GM21529 (cell line): ENCODE measurements at regions not wholly inside any gene's neighbourhood (a gene's known extent, or its start where the extent isn't known, plus 50 kb on each side); places are given as distances from the start of the nearest gene placed in this dataset.
"Not testable (repeated sequence)": the region's sequence is repeated elsewhere in the genome, so short reads cannot be mapped to it uniquely, and the experiment has no call there.

Experiments
- ATAC-seq: cut with Tn5 transposase; IDR thresholded peaks from one replicate; pipeline ENCODE4 v1.9.1; 2021; ENCODE audit not compliant: unreplicated experiment

DNA sequence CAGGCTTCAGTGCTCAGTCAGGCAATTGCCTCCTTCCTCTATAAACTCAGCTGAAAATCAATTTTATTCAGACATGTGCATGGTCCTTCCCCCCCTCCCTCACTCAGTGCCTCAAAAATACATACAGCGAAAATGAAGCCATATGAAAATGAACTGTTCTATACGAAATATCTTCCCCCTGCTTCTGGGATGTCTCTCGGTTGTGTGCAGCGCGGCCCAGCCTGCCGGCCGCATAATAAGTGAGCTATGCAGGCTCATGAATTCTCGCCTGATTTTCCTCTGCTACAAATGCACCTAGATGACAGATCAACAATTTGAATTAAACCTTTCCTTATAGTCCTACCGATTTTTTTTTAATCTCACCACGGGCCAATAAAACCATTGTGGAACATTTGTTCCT lies 252.9 kb downstream of the CRLF2 start:
- ATAC-seq = no peak

GRCh38 chrX:955168-955781 lies 257.2 kb downstream of the CRLF2 start:
- ATAC-seq = not testable (repeated sequence)

DNA sequence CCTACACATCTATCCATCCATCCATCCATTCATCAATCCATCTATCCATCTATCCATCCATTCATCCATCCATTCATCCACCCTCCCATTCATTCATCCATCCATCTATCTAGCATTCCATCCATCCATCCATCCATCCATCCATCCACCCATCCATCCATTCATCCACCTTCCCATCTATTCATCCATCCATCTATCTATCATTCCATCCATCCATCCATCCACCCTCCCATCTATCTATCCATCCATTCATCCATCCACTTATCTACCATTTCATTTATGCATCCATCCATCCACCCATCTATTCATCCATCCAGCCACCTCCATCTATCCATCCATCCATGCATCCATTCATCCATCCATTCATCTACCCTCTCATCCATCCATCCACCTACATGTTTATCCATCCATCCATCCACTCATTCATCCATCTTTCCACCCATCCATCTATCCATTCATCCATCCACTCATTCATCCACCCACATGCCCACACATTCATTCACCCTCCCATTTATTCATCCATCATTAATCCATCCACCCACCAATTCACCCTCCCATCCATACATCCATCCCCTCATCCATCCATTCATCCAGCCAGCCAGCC lies 258.5 kb downstream of the CRLF2 start:
- ATAC-seq = no peak

DNA sequence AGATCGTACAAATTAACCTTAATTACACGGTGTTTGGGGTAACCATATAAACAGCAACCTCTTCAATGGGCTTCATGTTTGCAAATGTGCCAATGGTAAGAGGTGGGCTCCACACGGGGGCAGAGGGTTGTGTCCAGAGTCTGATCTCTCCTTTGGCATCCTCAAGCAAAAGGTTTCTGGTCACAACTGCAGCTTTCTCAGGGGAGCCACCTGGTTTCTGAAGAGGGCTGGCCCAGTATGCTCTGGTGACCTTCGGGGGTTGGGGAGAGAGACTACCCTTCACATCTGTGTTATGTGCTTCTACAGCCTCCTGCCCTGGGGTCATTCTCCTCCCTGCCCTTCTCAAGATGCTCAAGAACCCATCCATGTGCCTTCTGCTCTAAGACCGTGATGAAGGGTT lies 259.6 kb downstream of the CRLF2 start:
- no peak for ATAC-seq

GRCh38 chrX:947262-947661 lies 265.2 kb downstream of the CRLF2 start:
- ATAC-seq = not testable (repeated sequence)

DNA sequence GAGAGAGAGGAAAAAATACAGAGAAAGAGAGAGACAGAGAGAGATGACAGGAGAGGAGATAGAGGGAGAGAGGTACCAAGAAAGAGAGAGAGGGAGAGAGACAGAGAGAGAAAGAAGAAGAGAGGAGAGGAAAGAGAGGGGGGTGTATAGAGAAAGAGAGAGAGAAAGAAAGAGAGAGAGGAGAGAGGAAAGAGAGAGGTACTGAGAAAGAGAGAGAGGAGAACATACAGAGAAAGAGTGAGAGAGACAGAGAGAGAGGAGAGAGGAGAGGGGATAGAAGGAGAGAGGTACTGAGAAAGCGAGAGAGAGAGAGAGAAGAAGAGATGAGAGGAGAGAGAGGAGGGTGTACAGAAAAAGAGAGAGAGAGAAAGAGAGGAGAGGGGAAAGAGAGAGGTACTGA lies 269.4 kb downstream of the CRLF2 start:
- no peak for ATAC-seq

DNA sequence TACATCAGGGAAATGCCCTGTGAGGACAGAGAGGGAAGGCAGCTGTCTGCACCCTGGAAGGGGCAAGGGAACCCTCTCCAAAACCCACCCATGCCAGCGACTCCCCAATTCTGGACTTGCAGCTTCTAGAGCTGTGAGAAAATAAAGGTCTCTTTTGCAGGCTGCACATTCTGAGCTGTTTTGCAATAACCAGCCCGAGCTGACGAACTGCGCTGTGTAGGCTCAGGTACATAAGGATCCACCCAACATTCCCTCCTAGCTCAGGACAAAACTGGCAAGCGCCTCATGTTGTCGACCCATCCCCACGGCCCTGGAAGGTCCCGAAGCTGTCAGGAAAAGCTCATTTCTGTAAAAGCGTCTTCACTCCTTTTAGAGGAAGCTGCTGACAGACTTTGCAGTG lies 271.8 kb downstream of the CRLF2 start:
- no peak for ATAC-seq

GRCh38 chrX:936979-937769 lies 275.3 kb downstream of the CRLF2 start:
- no peak for ATAC-seq

GRCh38 chrX:933611-934010 lies 278.8 kb downstream of the CRLF2 start:
- no peak for ATAC-seq

GRCh38 chrX:928606-929005 lies 283.8 kb downstream of the CRLF2 start:
- ATAC-seq = no peak

DNA sequence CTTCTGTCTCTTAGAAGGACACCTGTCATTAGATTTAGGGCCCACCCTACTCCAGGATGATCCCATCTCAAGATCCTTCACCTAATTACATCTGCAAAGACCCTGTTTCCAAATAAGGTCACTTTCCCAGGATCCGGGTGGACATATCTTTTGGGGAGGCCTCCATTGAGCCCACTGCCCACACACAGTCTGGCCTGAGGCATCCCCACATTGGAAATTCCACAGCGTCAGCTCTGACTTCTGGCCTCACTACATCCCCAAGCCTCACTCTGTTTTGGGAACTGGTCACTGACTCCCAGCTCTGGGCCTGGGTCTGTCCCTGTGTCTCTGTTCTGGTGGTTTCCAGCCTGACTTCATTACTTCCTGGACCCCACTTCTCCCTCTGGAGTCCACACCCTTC lies 285.5 kb downstream of the CRLF2 start:
- ATAC-seq = no peak

GRCh38 chrX:926070-926469 lies 286.4 kb downstream of the CRLF2 start:
- ATAC-seq = no peak

- ATAC-seq = no peak
These were observed 286.8 kb downstream of the CRLF2 start for GRCh38 chrX:925652-926061.

- no peak for ATAC-seq
These were observed 287.4 kb downstream of the CRLF2 start for GRCh38 chrX:925094-925493.

DNA sequence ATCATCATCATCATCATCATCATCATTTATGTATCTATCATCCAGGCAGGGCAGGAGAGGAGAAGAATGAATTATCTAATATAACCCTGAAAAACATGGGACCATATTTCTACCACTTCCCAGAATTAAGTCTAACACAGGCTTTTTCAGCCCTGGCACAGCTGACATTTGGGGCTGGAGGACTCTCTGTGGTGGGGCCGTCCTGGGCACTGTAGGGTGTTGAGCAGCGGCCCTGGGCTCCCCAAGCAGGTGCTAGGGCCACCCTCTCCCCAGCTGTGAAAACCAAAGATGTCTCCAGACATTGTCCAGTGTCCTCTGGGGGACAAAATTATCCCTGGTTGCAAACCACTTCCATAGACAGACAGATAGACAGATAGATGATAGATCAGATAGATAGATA lies 288.4 kb downstream of the CRLF2 start:
- no peak for ATAC-seq

DNA sequence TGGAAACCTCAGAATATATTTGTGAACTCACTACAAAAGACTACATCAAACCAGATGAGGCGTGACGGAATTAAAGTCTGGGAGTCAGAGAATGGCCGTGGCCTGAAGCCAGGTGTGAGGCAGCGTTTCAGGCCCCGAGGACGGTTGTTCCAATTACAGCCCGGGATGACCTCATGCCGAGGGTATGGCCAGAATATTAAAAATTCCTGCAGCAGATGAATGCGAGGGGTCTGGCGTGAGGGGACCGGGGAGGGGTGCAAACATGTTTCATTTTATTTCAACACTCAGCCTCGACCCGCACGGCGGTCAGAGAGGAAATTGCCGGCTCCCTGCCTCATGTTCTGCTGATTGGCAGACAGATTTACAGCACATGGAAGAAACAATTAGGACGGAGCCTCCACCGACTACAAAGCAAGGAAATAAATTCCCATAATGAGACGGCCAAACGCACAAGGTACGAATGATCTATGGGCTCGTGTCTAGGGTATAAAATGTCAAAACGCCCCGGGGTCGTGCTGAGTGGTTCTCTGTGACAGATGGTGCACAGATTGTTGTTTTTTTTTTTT lies 289.7 kb downstream of the SHOX start:
- no peak for ATAC-seq

DNA sequence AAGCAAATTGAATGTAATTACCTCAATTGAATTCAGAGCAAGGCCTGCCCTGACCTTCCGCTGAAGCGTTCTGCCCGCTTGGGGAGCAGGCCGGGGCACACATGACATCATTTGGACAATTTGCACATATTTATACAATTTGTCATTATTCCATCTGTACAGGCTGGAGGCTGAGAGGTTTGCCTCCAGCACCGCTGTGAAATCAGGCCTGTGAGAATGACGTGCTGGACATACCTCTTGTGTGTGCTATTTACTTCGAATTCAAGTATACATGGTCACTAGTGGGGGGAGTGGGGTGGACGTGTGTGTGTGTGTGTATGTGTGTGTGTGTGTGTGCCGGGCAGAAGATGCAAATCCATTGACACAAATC lies 285.6 kb downstream of the SHOX start:
- ATAC-seq = no peak

GRCh38 chrX:915427-916229 lies 285.0 kb downstream of the SHOX start:
- no peak for ATAC-seq

GRCh38 chrX:914206-914605 lies 283.6 kb downstream of the SHOX start:
- ATAC-seq = no peak

GRCh38 chrX:912677-913076 lies 282.1 kb downstream of the SHOX start:
- no peak for ATAC-seq

DNA sequence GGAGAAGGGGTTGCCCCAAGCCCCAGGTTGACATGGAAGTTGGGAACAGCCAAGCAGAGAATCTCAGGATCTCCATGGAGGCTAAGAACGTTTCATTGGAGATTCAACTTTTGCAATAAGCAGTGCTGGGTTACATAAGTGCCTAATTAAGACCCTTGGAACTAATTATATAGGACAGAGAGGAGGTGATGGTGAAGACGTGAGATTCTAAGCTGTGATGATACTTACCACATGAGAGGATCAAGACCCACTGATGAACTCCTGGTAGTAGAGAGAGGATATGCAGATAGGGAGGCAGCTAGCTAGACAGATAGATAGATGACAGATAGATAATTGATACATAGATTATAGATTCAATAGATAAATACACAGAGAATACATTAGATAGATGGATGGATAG lies 278.5 kb downstream of the SHOX start:
- ATAC-seq = not testable (repeated sequence)
